HepG2 (cell line): ENCODE measurements at regions not wholly inside any gene's neighbourhood (a gene's known extent, or its start where the extent isn't known, plus 50 kb on each side); places are given as distances from the start of the nearest gene placed in this dataset.

ENCODE experiments used
- CHCHD3 ChIP-seq: sonication (generic); formaldehyde crosslinking; IDR thresholded peaks from 2 replicates; pipeline ENCODE4 v1.8.0; 2022; ENCODE audit warnings: mild to moderate bottlenecking, missing genetic modification reagents, moderate library complexity
- JUN ChIP-seq: sonication (generic); formaldehyde crosslinking; IDR thresholded peaks from 2 replicates; pipeline ENCODE4 v1.4.0; 2020; ENCODE audit warnings: mild to moderate bottlenecking, missing genetic modification reagents
- MAFG ChIP-seq: sonication (generic); formaldehyde crosslinking; IDR thresholded peaks from 2 replicates; pipeline ENCODE4 v1.5.1; 2020; ENCODE audit warnings: mild to moderate bottlenecking, missing genetic modification reagents
- NFE2L1 ChIP-seq: sonication (generic); formaldehyde crosslinking; IDR thresholded peaks from 2 replicates; pipeline ENCODE4 v1.4.0; 2020; ENCODE audit warnings: missing genetic modification reagents, mild to moderate bottlenecking, borderline replicate concordance
- SIX1 ChIP-seq: sonication (generic); formaldehyde crosslinking; IDR thresholded peaks from 2 replicates; pipeline ENCODE4 v1.4.0; 2020; ENCODE audit warnings: missing genetic modification reagents, borderline replicate concordance
- TAF1 ChIP-seq: sonication (generic); formaldehyde crosslinking; IDR thresholded peaks from 2 replicates; pipeline ENCODE4 v1.4.0; 2020; ENCODE audit warnings: missing genetic modification reagents
- TP53 ChIP-seq: sonication (generic); formaldehyde crosslinking; conservative IDR thresholded peaks from 2 replicates; pipeline ENCODE4 v1.4.0; 2020; ENCODE audit warnings: missing genetic modification reagents
- ZNF160 ChIP-seq: sonication (generic); formaldehyde crosslinking; IDR thresholded peaks from 2 replicates; pipeline ENCODE4 v1.8.0; 2022; ENCODE audit warnings: mild to moderate bottlenecking, inconsistent platforms, missing genetic modification reagents
- ZNF224 ChIP-seq: sonication (generic); formaldehyde crosslinking; IDR thresholded peaks from 2 replicates; pipeline ENCODE4 v1.5.0; 2020; ENCODE audit warnings: mild to moderate bottlenecking, missing genetic modification reagents
- TF ChIP-seq, protein P1 (sequence below): IDR thresholded peaks from 2 replicates; pipeline ENCODE4 v1.6.1; 2012; ENCODE audit warnings: inconsistent platforms
- TF ChIP-seq, protein P2 (sequence below): sonication (generic); formaldehyde crosslinking; IDR thresholded peaks from 2 replicates; pipeline ENCODE4 v1.8.1; 2023; ENCODE audit warnings: missing genetic modification reagents, mild to moderate bottlenecking, borderline replicate concordance
- TF ChIP-seq, protein P3 (sequence below): sonication (generic); formaldehyde crosslinking; IDR thresholded peaks from 2 replicates; pipeline ENCODE4 v1.5.0; 2020; ENCODE audit warnings: mild to moderate bottlenecking, missing genetic modification reagents, moderate library complexity

DNA sequence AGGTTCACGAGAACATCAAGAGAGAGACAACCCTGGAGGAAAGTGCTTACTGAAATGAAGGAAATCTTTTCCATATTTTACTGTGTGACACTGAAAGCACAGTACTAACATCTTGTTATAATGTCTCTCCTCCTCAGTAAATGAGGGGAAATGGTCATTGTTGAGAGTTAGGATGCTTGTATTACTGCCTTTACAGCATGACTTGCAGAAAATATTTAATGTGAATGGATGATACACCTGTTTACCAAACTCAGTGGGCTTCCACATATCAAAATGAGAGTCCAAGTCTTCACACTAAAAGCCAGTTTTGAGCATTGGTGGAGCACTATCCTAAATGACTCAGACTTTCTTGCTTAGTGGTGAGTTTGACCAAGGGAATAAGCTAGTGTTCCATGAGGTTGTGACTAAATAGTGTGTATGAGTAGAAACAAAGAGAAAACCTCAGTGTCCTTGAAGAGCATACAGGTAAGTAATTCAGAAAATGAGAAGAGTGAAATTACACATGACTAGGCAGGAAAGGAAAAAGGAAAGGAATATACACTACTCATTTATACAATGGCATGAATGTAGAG is 930.7 kb upstream of the CELF4 start:
- TF ChIP-seq ZNF224: no peak
- TF ChIP-seq TAF1 (CRISPR knock-in tag): no peak
- TF ChIP-seq, protein P1, sequence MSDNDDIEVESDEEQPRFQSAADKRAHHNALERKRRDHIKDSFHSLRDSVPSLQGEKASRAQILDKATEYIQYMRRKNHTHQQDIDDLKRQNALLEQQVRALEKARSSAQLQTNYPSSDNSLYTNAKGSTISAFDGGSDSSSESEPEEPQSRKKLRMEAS: no peak
- TF ChIP-seq MAFG: no peak
- no peak for TF ChIP-seq ZNF160 (CRISPR knock-in tag)
- no peak for TF ChIP-seq JUN
- TF ChIP-seq, protein P2, sequence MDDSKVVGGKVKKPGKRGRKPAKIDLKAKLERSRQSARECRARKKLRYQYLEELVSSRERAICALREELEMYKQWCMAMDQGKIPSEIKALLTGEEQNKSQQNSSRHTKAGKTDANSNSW: no peak
- no peak for TF ChIP-seq TP53
- TF ChIP-seq SIX1 (CRISPR knock-in tag): no peak
- TF ChIP-seq CHCHD3: no peak
- TF ChIP-seq, protein P3, sequence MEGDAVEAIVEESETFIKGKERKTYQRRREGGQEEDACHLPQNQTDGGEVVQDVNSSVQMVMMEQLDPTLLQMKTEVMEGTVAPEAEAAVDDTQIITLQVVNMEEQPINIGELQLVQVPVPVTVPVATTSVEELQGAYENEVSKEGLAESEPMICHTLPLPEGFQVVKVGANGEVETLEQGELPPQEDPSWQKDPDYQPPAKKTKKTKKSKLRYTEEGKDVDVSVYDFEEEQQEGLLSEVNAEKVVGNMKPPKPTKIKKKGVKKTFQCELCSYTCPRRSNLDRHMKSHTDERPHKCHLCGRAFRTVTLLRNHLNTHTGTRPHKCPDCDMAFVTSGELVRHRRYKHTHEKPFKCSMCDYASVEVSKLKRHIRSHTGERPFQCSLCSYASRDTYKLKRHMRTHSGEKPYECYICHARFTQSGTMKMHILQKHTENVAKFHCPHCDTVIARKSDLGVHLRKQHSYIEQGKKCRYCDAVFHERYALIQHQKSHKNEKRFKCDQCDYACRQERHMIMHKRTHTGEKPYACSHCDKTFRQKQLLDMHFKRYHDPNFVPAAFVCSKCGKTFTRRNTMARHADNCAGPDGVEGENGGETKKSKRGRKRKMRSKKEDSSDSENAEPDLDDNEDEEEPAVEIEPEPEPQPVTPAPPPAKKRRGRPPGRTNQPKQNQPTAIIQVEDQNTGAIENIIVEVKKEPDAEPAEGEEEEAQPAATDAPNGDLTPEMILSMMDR (CRISPR knock-in tag): no peak
- no peak for TF ChIP-seq NFE2L1 (CRISPR knock-in tag)
